HepG2 (cell line): ENCODE measurements at regions not wholly inside any gene's neighbourhood (a gene's known extent, or its start where the extent isn't known, plus 50 kb on each side); places are given as distances from the start of the nearest gene placed in this dataset.

Experiments used
- CCDC6 ChIP-seq: sonication (generic); formaldehyde crosslinking; IDR thresholded peaks from 2 replicates; pipeline ENCODE4 v1.8.1; 2022; ENCODE audit warnings: mild to moderate bottlenecking, missing genetic modification reagents, moderate library complexity
- DR1 ChIP-seq: sonication (generic); formaldehyde crosslinking; IDR thresholded peaks from 2 replicates; pipeline ENCODE4 v1.8.0; 2021; ENCODE audit warnings: mild to moderate bottlenecking, missing genetic modification reagents, inconsistent platforms
- FOXA1 ChIP-seq, 2 experiments: fragments of 450-650 bp in 1 of 2; sonication (generic) in 1 of 2; formaldehyde crosslinking in 1 of 2; IDR thresholded peaks; 2 replicates each; pipeline versions ENCODE4 v1.4.0 to v1.6.1; 2016 to 2020; ENCODE audit warnings: missing genetic modification reagents in 1 of 2
- NFE2 ChIP-seq: sonication (generic); formaldehyde crosslinking; IDR thresholded peaks from 2 replicates; pipeline ENCODE4 v1.4.0; 2020; ENCODE audit warnings: missing genetic modification reagents
- RFX5 ChIP-seq: IDR thresholded peaks from 2 replicates; pipeline ENCODE4 v1.6.1; 2011; ENCODE audit warnings: low read depth, low read length, improper control_type of control experiment
- RFXANK ChIP-seq: IDR thresholded peaks from 2 replicates; pipeline ENCODE4 v1.6.1; 2016
- SAFB2 ChIP-seq: sonication (generic); formaldehyde crosslinking; IDR thresholded peaks from 2 replicates; pipeline ENCODE4 v1.5.1; 2020; ENCODE audit warnings: missing genetic modification reagents, low read depth, mild to moderate bottlenecking, borderline replicate concordance
- SRY ChIP-seq: sonication (generic); formaldehyde crosslinking; IDR thresholded peaks from 2 replicates; pipeline ENCODE4 v1.8.0; 2022; ENCODE audit warnings: mild to moderate bottlenecking, missing genetic modification reagents
- ZMYM4 ChIP-seq: sonication (generic); formaldehyde crosslinking; IDR thresholded peaks from 2 replicates; pipeline ENCODE4 v1.8.1; 2023; ENCODE audit warnings: mild to moderate bottlenecking, missing genetic modification reagents
- ZNF18 ChIP-seq: sonication (generic); formaldehyde crosslinking; IDR thresholded peaks from 2 replicates; pipeline ENCODE4 v1.8.0; 2022; ENCODE audit warnings: mild to moderate bottlenecking, missing genetic modification reagents; ENCODE audit not compliant: insufficient replicate concordance
- ZNF317 ChIP-seq: sonication (generic); formaldehyde crosslinking; IDR thresholded peaks from 2 replicates; pipeline ENCODE4 v1.5.0; 2020; ENCODE audit warnings: mild to moderate bottlenecking, missing genetic modification reagents
- ZNF350 ChIP-seq: sonication (generic); formaldehyde crosslinking; IDR thresholded peaks from 2 replicates; pipeline ENCODE4 v1.4.0; 2020; ENCODE audit warnings: mild to moderate bottlenecking, low read depth, missing genetic modification reagents, borderline replicate concordance
- ZNF382 ChIP-seq: sonication (generic); formaldehyde crosslinking; IDR thresholded peaks from 2 replicates; pipeline ENCODE4 v1.5.0; 2020; ENCODE audit warnings: missing genetic modification reagents, mild to moderate bottlenecking, borderline replicate concordance
- ZNF550 ChIP-seq: sonication (generic); formaldehyde crosslinking; IDR thresholded peaks from 2 replicates; pipeline ENCODE4 v1.4.0; 2020; ENCODE audit warnings: mild to moderate bottlenecking, missing genetic modification reagents, borderline replicate concordance
- ZNF609 ChIP-seq: sonication (generic); formaldehyde crosslinking; IDR thresholded peaks from 2 replicates; pipeline ENCODE4 v1.4.0; 2020; ENCODE audit warnings: mild to moderate bottlenecking, missing genetic modification reagents, borderline replicate concordance
- ZNF672 ChIP-seq: sonication (generic); formaldehyde crosslinking; IDR thresholded peaks from 2 replicates; pipeline ENCODE4 v1.8.1; 2022; ENCODE audit warnings: missing genetic modification reagents
- ZNF782 ChIP-seq: sonication (generic); formaldehyde crosslinking; IDR thresholded peaks from 2 replicates; pipeline ENCODE4 v1.4.0; 2020; ENCODE audit warnings: missing genetic modification reagents, mild to moderate bottlenecking, borderline replicate concordance
- TF ChIP-seq, protein P1 (sequence below): sonication (generic); formaldehyde crosslinking; conservative IDR thresholded peaks from 2 replicates; pipeline ENCODE4 v1.4.0; 2020; ENCODE audit warnings: mild to moderate bottlenecking, missing genetic modification reagents, moderate library complexity
- TF ChIP-seq, protein P2 (sequence below): sonication (generic); formaldehyde crosslinking; IDR thresholded peaks from 2 replicates; pipeline ENCODE4 v1.9.0; 2021; ENCODE audit warnings: missing genetic modification reagents, borderline replicate concordance

- TF ChIP-seq ZMYM4 (CRISPR knock-in tag) (peak; percentile 49), ZNF782 (CRISPR knock-in tag) (no peak), ZNF609 (CRISPR knock-in tag) (no peak), CCDC6 (CRISPR knock-in tag) (no peak), ZNF317 (CRISPR knock-in tag) (no peak), ZNF18 (no peak), ZNF550 (CRISPR knock-in tag) (no peak), FOXA1 (IDR thresholded peaks at IDR 0.05) (no peak), FOXA1 (CRISPR knock-in tag; IDR thresholded peaks at IDR 0.05) (no peak), SRY (CRISPR knock-in tag) (no peak), RFXANK (CRISPR knock-in tag) (no peak), ZNF672 (CRISPR knock-in tag) (no peak), RFX5 (no peak), ZNF382 (no peak), DR1 (CRISPR knock-in tag) (no peak), NFE2 (no peak), SAFB2 (no peak), ZNF350 (CRISPR knock-in tag) (no peak)
- TF ChIP-seq, protein P1, sequence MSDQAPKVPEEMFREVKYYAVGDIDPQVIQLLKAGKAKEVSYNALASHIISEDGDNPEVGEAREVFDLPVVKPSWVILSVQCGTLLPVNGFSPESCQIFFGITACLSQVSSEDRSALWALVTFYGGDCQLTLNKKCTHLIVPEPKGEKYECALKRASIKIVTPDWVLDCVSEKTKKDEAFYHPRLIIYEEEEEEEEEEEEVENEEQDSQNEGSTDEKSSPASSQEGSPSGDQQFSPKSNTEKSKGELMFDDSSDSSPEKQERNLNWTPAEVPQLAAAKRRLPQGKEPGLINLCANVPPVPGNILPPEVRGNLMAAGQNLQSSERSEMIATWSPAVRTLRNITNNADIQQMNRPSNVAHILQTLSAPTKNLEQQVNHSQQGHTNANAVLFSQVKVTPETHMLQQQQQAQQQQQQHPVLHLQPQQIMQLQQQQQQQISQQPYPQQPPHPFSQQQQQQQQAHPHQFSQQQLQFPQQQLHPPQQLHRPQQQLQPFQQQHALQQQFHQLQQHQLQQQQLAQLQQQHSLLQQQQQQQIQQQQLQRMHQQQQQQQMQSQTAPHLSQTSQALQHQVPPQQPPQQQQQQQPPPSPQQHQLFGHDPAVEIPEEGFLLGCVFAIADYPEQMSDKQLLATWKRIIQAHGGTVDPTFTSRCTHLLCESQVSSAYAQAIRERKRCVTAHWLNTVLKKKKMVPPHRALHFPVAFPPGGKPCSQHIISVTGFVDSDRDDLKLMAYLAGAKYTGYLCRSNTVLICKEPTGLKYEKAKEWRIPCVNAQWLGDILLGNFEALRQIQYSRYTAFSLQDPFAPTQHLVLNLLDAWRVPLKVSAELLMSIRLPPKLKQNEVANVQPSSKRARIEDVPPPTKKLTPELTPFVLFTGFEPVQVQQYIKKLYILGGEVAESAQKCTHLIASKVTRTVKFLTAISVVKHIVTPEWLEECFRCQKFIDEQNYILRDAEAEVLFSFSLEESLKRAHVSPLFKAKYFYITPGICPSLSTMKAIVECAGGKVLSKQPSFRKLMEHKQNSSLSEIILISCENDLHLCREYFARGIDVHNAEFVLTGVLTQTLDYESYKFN, result peak; percentile 33; the same call in 1 of the 2 replicates
- TF ChIP-seq, protein P2, sequence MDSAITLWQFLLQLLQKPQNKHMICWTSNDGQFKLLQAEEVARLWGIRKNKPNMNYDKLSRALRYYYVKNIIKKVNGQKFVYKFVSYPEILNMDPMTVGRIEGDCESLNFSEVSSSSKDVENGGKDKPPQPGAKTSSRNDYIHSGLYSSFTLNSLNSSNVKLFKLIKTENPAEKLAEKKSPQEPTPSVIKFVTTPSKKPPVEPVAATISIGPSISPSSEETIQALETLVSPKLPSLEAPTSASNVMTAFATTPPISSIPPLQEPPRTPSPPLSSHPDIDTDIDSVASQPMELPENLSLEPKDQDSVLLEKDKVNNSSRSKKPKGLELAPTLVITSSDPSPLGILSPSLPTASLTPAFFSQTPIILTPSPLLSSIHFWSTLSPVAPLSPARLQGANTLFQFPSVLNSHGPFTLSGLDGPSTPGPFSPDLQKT (CRISPR knock-in tag), result no peak
Measured at GRCh38 chr5:109945097-109945678, 255.5 kb downstream of the MAN2A1 start (continued).
